ENCODE measurements at regions not wholly inside any gene's neighbourhood (a gene's known extent, or its start where the extent isn't known, plus 50 kb on each side); places are given as distances from the start of the nearest gene placed in this dataset.
"Not testable (repeated sequence)": the region's sequence is repeated elsewhere in the genome, so short reads cannot be mapped to it uniquely, and the experiment has no call there.

DNA sequence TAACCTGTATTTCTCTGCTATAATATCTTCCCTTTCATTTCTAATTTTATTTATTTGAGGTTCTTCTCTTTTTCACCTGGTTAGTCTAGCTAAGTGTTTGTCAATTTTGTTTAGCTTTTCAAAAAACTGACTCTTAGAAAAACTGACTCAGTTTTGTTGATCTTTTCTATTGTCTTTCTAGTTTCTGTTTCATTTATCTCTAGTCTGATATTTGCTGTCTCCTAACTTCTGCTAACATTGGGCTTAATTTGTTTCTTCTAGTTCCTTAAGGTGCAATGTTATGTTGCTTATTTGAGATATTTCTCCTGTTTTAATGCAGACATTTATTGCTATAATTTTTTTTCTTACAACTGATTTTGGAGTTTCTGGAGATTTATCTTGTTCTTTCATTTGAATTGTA lies 1011.0 kb downstream of the EPHA7 start:
- no peak overlapping the region for H3K27ac Mint-ChIP-seq (ENCODE audit: unreplicated experiment)
- intact Hi-C loops (cut with micrococcal nuclease; ENCODE audit: unreplicated experiment), result no loop called here
- H3K36me3 Mint-ChIP-seq (ENCODE audit: insufficient read depth, unreplicated experiment), result no peaks in the 10 kb centered on the region
- Histone ChIP-seq H3K36me3 (ENCODE audit: control insufficient read depth, insufficient read depth, low read length) (no peaks in the 10 kb centered on the region), H3K27me3 (replicated peaks; ENCODE audit: control insufficient read depth, insufficient read depth, low read length) (no peaks in the 10 kb centered on the region), H3K4me3 (ENCODE audit: low read depth, low read length) (no peak overlapping the region), H3K9me3 (no peaks in the 10 kb centered on the region), H3K4me1 (no peaks in the 10 kb centered on the region)
- CTCF ChIA-PET, result no interaction called here
- POLR2A ChIA-PET, result no interaction called here
- TF ChIP-seq, protein P1, sequence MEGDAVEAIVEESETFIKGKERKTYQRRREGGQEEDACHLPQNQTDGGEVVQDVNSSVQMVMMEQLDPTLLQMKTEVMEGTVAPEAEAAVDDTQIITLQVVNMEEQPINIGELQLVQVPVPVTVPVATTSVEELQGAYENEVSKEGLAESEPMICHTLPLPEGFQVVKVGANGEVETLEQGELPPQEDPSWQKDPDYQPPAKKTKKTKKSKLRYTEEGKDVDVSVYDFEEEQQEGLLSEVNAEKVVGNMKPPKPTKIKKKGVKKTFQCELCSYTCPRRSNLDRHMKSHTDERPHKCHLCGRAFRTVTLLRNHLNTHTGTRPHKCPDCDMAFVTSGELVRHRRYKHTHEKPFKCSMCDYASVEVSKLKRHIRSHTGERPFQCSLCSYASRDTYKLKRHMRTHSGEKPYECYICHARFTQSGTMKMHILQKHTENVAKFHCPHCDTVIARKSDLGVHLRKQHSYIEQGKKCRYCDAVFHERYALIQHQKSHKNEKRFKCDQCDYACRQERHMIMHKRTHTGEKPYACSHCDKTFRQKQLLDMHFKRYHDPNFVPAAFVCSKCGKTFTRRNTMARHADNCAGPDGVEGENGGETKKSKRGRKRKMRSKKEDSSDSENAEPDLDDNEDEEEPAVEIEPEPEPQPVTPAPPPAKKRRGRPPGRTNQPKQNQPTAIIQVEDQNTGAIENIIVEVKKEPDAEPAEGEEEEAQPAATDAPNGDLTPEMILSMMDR (IDR thresholded peaks at IDR 0.05; ENCODE audit: insufficient read depth in 1 of 2, low read depth in 1 of 2, low read length in 1 of 2, severe bottlenecking in 1 of 2, unreplicated experiment in 1 of 2), result no peak
- no peaks in the 10 kb centered on the region for H3K9me3 Mint-ChIP-seq (ENCODE audit: unreplicated experiment)
- H3K4me3 Mint-ChIP-seq (ENCODE audit: unreplicated experiment), result no peak overlapping the region
- BruUV-seq (replicated peaks), result no TSS peak
- DNase-seq, result no peak
- H3K27me3 Mint-ChIP-seq (ENCODE audit: insufficient read depth, unreplicated experiment), result no peaks in the 10 kb centered on the region
- no peaks in the 10 kb centered on the region for H3K4me1 Mint-ChIP-seq (ENCODE audit: low read depth, unreplicated experiment)

DNA sequence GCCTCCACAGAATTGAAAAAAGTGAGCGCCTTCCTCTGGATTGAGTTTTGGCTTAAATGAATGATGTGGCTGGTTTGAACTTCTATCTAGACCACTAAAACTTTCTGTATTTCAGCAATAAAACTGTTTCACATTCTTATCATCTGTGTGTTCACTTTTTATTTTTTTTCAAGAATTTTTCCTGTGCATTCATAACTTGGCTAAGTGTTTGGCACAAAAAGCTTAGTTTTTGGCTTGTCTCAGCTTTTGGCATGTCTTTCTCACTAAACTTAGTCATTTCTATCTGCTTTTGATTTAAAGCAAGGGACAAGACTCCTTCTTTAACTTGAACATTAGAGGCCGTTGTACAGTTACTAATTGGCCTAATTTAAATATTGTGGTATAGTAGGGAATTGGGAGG lies 1015.1 kb downstream of the EPHA7 start:
- Histone ChIP-seq H3K4me1 (no peaks in the 10 kb centered on the region), H3K9me3 (no peaks in the 10 kb centered on the region), H3K36me3 (ENCODE audit: control insufficient read depth, insufficient read depth, low read length) (no peaks in the 10 kb centered on the region), H3K27me3 (replicated peaks; ENCODE audit: control insufficient read depth, insufficient read depth, low read length) (no peaks in the 10 kb centered on the region), H3K4me3 (ENCODE audit: low read depth, low read length) (no peak overlapping the region)
- H3K27ac Mint-ChIP-seq (ENCODE audit: unreplicated experiment), result no peak overlapping the region
- H3K4me3 Mint-ChIP-seq (ENCODE audit: unreplicated experiment), result no peak overlapping the region
- POLR2A ChIA-PET, result no interaction called here
- intact Hi-C loops (cut with micrococcal nuclease; ENCODE audit: unreplicated experiment), result no loop called here
- DNase-seq, result no peak
- BruUV-seq (replicated peaks), result no TSS peak
- no peaks in the 10 kb centered on the region for H3K9me3 Mint-ChIP-seq (ENCODE audit: unreplicated experiment)
- H3K36me3 Mint-ChIP-seq (ENCODE audit: insufficient read depth, unreplicated experiment), result no peaks in the 10 kb centered on the region
- H3K4me1 Mint-ChIP-seq (ENCODE audit: low read depth, unreplicated experiment), result no peaks in the 10 kb centered on the region
- no peaks in the 10 kb centered on the region for H3K27me3 Mint-ChIP-seq (ENCODE audit: insufficient read depth, unreplicated experiment)
- CTCF ChIA-PET, result no interaction called here
- TF ChIP-seq, protein P1 (IDR thresholded peaks at IDR 0.05; ENCODE audit: insufficient read depth in 1 of 2, low read depth in 1 of 2, low read length in 1 of 2, severe bottlenecking in 1 of 2, unreplicated experiment in 1 of 2), result no peak

DNA sequence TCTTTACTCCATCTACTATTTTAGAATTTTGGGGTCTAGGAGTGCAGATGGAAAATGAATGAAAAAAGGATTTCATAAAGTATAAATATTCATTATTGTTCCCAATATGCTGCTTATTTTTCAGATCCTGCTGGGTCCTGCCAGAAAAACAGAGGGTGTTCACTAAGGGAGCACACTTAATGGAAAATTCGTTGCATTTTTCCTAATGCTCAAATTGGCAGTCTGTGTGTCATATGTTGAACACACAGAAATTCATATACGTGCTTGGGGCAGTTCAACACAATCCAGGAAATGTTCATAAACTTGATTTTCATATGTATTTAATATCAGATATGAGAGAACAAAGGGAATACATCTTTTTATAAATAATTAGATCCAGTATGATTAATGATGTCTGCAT lies 1019.4 kb downstream of the EPHA7 start:
- TF ChIP-seq, protein P1 (IDR thresholded peaks at IDR 0.05; ENCODE audit: insufficient read depth in 1 of 2, low read depth in 1 of 2, low read length in 1 of 2, severe bottlenecking in 1 of 2, unreplicated experiment in 1 of 2), result no peak
- DNase-seq, result no peak
- Histone ChIP-seq H3K4me3 (ENCODE audit: low read depth, low read length) (no peak overlapping the region), H3K9me3 (no peaks in the 10 kb centered on the region), H3K27me3 (replicated peaks; ENCODE audit: control insufficient read depth, insufficient read depth, low read length) (no peaks in the 10 kb centered on the region), H3K4me1 (no peaks in the 10 kb centered on the region), H3K36me3 (ENCODE audit: control insufficient read depth, insufficient read depth, low read length) (no peaks in the 10 kb centered on the region)
- POLR2A ChIA-PET, result no interaction called here
- no peaks in the 10 kb centered on the region for H3K36me3 Mint-ChIP-seq (ENCODE audit: insufficient read depth, unreplicated experiment)
- no peak overlapping the region for H3K27ac Mint-ChIP-seq (ENCODE audit: unreplicated experiment)
- no peaks in the 10 kb centered on the region for H3K27me3 Mint-ChIP-seq (ENCODE audit: insufficient read depth, unreplicated experiment)
- BruUV-seq (replicated peaks), result no TSS peak
- H3K4me3 Mint-ChIP-seq (ENCODE audit: unreplicated experiment), result no peak overlapping the region
- intact Hi-C loops (cut with micrococcal nuclease; ENCODE audit: unreplicated experiment), result no loop called here
- no peaks in the 10 kb centered on the region for H3K9me3 Mint-ChIP-seq (ENCODE audit: unreplicated experiment)
- H3K4me1 Mint-ChIP-seq (ENCODE audit: low read depth, unreplicated experiment), result no peaks in the 10 kb centered on the region
- CTCF ChIA-PET, result no interaction called here

DNA sequence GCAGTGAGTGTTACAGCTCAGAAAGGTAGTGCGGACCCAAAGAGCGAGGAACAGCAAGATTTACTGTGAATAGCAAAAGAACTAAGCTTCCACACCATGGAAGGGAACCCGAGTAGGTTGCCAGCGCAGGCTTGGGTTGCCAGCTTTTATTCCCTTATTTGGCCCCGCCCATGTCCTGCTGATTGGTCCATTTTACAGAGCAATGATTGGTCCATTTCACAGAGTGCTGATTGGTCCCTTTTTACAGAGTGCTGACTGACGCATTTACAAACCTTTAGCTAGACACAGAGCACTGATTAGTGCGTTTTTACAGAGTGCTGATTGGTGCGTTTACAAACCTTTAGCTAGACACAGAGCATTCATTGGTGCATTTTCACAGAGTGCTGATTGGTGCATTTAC lies 1030.7 kb downstream of the EPHA7 start:
- POLR2A ChIA-PET; H3K4me3 Mint-ChIP-seq (ENCODE audit: unreplicated experiment); H3K9me3 ChIP-seq; DNase-seq; BruUV-seq (replicated peaks); H3K36me3 Mint-ChIP-seq (ENCODE audit: insufficient read depth, unreplicated experiment); H3K4me1 Mint-ChIP-seq (ENCODE audit: low read depth, unreplicated experiment); H3K27me3 ChIP-seq (replicated peaks; ENCODE audit: control insufficient read depth, insufficient read depth, low read length); H3K27ac Mint-ChIP-seq (ENCODE audit: unreplicated experiment); CTCF ChIA-PET; H3K36me3 ChIP-seq (ENCODE audit: control insufficient read depth, insufficient read depth, low read length); intact Hi-C loops (cut with micrococcal nuclease; ENCODE audit: unreplicated experiment); H3K4me3 ChIP-seq (ENCODE audit: low read depth, low read length); H3K9me3 Mint-ChIP-seq (ENCODE audit: unreplicated experiment); H3K27me3 Mint-ChIP-seq (ENCODE audit: insufficient read depth, unreplicated experiment); H3K4me1 ChIP-seq: not testable (repeated sequence)

Measured in Caco-2 (cell line).